ENCODE measurements at regions not wholly inside any gene's neighbourhood (a gene's known extent, or its start where the extent isn't known, plus 50 kb on each side); places are given as distances from the start of the nearest gene placed in this dataset.

DNA sequence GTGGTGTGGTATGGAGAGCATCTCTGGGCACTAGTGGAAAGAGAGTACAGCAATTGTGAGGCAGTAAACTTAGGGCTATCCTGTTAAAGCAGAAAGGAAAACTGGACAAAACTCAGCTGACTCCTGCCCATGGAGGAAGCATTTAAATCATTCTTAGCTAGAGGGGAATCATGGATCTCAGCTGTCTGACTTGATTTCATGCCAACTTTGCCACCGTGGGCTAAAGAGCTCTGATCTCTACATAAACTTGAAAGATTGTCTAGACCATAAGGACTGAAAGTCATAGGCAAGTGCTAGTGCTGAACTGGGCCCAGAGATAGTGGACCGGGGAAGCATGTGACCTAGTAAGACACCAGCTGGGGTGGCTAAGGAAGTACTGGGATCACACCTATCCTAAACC lies 651.8 kb downstream of the COL12A1 start:
- ChIA-PET POLR2A (no interaction called here), CTCF (interaction anchor here (1.3 kb wide), 1 partner anchor 650 kb away, joined by 3 read pairs; no protein-coding TSS in a partner anchor)
- Histone ChIP-seq H3K9me3 (ENCODE audit: control insufficient read depth, insufficient read depth, low read length) (no peaks in the 10 kb centered on the region), H3K27ac (ENCODE audit: low read depth, low read length) (no peak overlapping the region), H3K27me3 (ENCODE audit: control insufficient read depth, insufficient read depth, low read length) (no peaks in the 10 kb centered on the region), H3K4me3 (ENCODE audit: low read depth, low read length) (no peak overlapping the region)
- DNase-seq (ENCODE audit: low read depth, low spot score) = no peak
- TF ChIP-seq CTCF (IDR thresholded peaks at IDR 0.05; ENCODE audit: low read depth, low read length) = no peak

DNA sequence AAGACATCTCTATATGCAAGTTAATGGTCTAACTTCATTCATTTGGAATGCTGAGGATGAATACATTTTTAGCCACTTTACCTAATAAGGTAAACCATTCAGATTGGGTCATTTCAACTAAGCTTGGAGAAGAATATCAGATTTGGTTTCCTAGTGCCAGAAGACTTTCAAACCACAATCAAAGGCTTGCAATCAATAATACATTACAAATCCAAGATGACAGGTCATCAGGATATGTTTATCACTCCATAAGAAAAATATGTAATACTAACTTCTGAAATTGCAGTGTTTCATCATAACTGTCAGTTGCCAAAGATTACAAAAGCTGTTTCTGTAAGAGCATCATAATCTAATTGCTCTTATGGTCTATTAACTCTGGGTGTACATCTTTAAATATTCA lies 654.0 kb downstream of the COL12A1 start:
- Histone ChIP-seq H3K27ac (ENCODE audit: low read depth, low read length) (no peak overlapping the region), H3K27me3 (ENCODE audit: control insufficient read depth, insufficient read depth, low read length) (no peaks in the 10 kb centered on the region), H3K4me3 (ENCODE audit: low read depth, low read length) (no peak overlapping the region), H3K9me3 (ENCODE audit: control insufficient read depth, insufficient read depth, low read length) (no peaks in the 10 kb centered on the region)
- CTCF ChIA-PET = no interaction called here
- POLR2A ChIA-PET = no interaction called here
- no peak for TF ChIP-seq CTCF (IDR thresholded peaks at IDR 0.05; ENCODE audit: low read depth, low read length)
- DNase-seq (ENCODE audit: low read depth, low spot score) = no peak

GRCh38 chr6:74550821-74551220 lies 655.0 kb downstream of the COL12A1 start:
- Histone ChIP-seq H3K4me3 (ENCODE audit: low read depth, low read length) (no peak overlapping the region), H3K27me3 (ENCODE audit: control insufficient read depth, insufficient read depth, low read length) (no peaks in the 10 kb centered on the region), H3K9me3 (ENCODE audit: control insufficient read depth, insufficient read depth, low read length) (no peaks in the 10 kb centered on the region), H3K27ac (ENCODE audit: low read depth, low read length) (no peak overlapping the region)
- POLR2A ChIA-PET = no interaction called here
- CTCF ChIA-PET = interaction anchor here (0.6 kb wide), 1 partner anchor 658 kb away, joined by 3 read pairs; no protein-coding TSS in a partner anchor
- no peak for TF ChIP-seq CTCF (IDR thresholded peaks at IDR 0.05; ENCODE audit: low read depth, low read length)
- no peak for DNase-seq (ENCODE audit: low read depth, low spot score)

DNA sequence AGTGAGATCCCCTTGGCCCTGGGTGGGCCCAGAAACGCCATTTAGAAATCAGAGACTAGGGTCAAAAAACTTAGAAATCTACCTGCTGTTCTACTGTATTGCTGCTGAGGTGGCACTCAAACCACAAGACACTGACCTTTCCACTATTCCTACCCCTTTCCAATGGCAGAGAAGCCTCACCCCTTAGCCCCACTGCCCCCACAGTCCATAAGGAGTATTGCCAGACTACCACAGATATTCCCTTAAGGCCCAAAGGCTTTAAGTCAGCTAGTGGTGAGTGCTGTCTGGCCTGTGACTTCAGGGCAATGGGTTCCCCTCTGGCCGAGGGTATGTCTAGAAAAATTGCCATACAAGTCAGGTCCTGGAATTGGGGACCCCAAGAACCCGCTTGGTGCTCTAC lies 656.1 kb downstream of the COL12A1 start:
- no peak for TF ChIP-seq CTCF (IDR thresholded peaks at IDR 0.05; ENCODE audit: low read depth, low read length)
- H3K27ac ChIP-seq (ENCODE audit: low read depth, low read length) = no peak overlapping the region
- no peaks in the 10 kb centered on the region; the same call in 1 of the 2 replicates for H3K9me3 ChIP-seq (ENCODE audit: control insufficient read depth, insufficient read depth, low read length)
- CTCF ChIA-PET = no interaction called here
- no peak for DNase-seq (ENCODE audit: low read depth, low spot score)
- no peak overlapping the region for H3K4me3 ChIP-seq (ENCODE audit: low read depth, low read length)
- POLR2A ChIA-PET = no interaction called here
- H3K27me3 ChIP-seq (ENCODE audit: control insufficient read depth, insufficient read depth, low read length) = no peaks in the 10 kb centered on the region

DNA sequence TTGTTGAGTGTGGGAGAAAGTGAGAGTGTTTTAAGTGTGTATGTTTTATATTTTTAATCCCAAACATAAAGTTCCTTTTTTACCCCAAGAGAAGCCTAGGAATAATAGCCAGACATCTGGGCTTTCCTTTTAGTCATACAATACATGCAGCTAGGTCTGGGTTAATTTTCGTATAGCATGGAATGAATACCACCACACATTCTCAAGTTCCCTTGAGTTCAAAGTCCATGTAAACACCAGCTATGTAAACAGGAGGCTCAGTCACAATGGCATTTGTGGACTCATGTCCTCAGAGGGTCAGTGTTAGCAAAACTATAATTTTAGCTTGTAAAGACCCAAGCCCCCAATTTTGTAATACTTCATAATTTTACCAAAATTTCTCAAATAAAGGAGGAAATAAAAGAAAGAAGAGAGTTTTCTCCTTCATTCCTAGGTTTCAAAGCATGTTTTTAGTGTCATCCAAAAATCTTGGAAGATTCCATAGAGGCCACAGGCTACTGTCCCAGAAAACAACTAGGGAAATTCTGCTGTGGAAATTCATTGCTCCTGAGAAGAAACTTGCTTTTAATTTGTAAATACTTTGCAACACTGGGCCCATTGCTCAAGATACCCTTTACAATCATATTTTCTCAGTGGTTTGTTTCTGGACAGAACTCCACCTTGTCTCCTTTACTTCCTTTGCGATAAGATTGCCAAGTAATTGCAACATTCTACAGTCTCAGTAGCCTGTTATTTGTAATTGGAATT lies 671.2 kb downstream of the COL12A1 start:
- Histone ChIP-seq H3K27me3 (ENCODE audit: control insufficient read depth, insufficient read depth, low read length) (no peaks in the 10 kb centered on the region), H3K9me3 (ENCODE audit: control insufficient read depth, insufficient read depth, low read length) (peaks cover 4% of the 10 kb centered on the region; the same call in 1 of the 2 replicates), H3K27ac (ENCODE audit: low read depth, low read length) (peak overlapping the region; percentile 32), H3K4me3 (ENCODE audit: low read depth, low read length) (no peak overlapping the region)
- CTCF ChIA-PET = interaction anchor here (1.1 to 1.3 kb wide), 2 partner anchors 674 to 676 kb away, joined by 3 read pairs; no protein-coding TSS in a partner anchor
- peak; percentile 23 for DNase-seq (ENCODE audit: low read depth, low spot score)
- POLR2A ChIA-PET = no interaction called here
- no peak for TF ChIP-seq CTCF (IDR thresholded peaks at IDR 0.05; ENCODE audit: low read depth, low read length)

All from AG04450 (cell line).